ENCODE measurements at regions not wholly inside any gene's neighbourhood (a gene's known extent, or its start where the extent isn't known, plus 50 kb on each side); places are given as distances from the start of the nearest gene placed in this dataset.

GRCh38 chr9:107992271-107992670, 502.7 kb upstream of the KLF4 start:
- DNase-seq (ENCODE audit: insufficient read length, low spot score) (no peak), FAIRE-seq (no peak)

- FAIRE-seq (no peak), DNase-seq (ENCODE audit: insufficient read length, low spot score) (no peak)
These were observed 502.0 kb upstream of the KLF4 start for GRCh38 chr9:107991581-107991980.

- DNase-seq (ENCODE audit: insufficient read length, low spot score): no peak
These were observed 500.0 kb upstream of the KLF4 start for GRCh38 chr9:107989544-107989943.

GRCh38 chr9:107989099-107989498, 499.5 kb upstream of the KLF4 start:
- FAIRE-seq (no peak), DNase-seq (ENCODE audit: insufficient read length, low spot score) (no peak)

More at GRCh38 chr9:107989544-107989943, 500.0 kb upstream of the KLF4 start:
- FAIRE-seq: no peak

GRCh38 chr9:107984956-107985355, 495.4 kb upstream of the KLF4 start:
- FAIRE-seq (no peak), DNase-seq (ENCODE audit: insufficient read length, low spot score) (no peak)

- FAIRE-seq: no peak
- DNase-seq (ENCODE audit: insufficient read length, low spot score): no peak
These were observed 494.2 kb upstream of the KLF4 start for GRCh38 chr9:107983762-107984161.

GRCh38 chr9:107983181-107983603, 493.6 kb upstream of the KLF4 start:
- DNase-seq (ENCODE audit: insufficient read length, low spot score): no peak
- no peak for FAIRE-seq

GRCh38 chr9:107982745-107983144, 493.2 kb upstream of the KLF4 start:
- DNase-seq (ENCODE audit: insufficient read length, low spot score) (no peak), FAIRE-seq (no peak)

GRCh38 chr9:107982001-107982400, 492.4 kb upstream of the KLF4 start:
- DNase-seq (ENCODE audit: insufficient read length, low spot score): no peak
- FAIRE-seq: no peak

GRCh38 chr9:107980984-107981383, 491.4 kb upstream of the KLF4 start:
- no peak for FAIRE-seq
- DNase-seq (ENCODE audit: insufficient read length, low spot score): no peak

GRCh38 chr9:107976767-107977166, 487.2 kb upstream of the KLF4 start:
- FAIRE-seq: no peak
- DNase-seq (ENCODE audit: insufficient read length, low spot score): no peak

GRCh38 chr9:107975426-107976010, 485.9 kb upstream of the KLF4 start:
- DNase-seq (ENCODE audit: insufficient read length, low spot score) (no peak), FAIRE-seq (no peak)

GRCh38 chr9:107973451-107973850, 483.9 kb upstream of the KLF4 start:
- FAIRE-seq (no peak), DNase-seq (ENCODE audit: insufficient read length, low spot score) (no peak)

- FAIRE-seq: no peak
- no peak for DNase-seq (ENCODE audit: insufficient read length, low spot score)
These were observed 482.8 kb upstream of the KLF4 start for GRCh38 chr9:107972346-107972745.

GRCh38 chr9:107971241-107971640, 481.7 kb upstream of the KLF4 start:
- DNase-seq (ENCODE audit: insufficient read length, low spot score) (no peak), FAIRE-seq (no peak)

GRCh38 chr9:107970726-107971125, 481.2 kb upstream of the KLF4 start:
- FAIRE-seq (no peak), DNase-seq (ENCODE audit: insufficient read length, low spot score) (no peak)

- FAIRE-seq: no peak
These were observed 480.2 kb upstream of the KLF4 start for GRCh38 chr9:107969727-107970126.

GRCh38 chr9:107969141-107969540, 479.6 kb upstream of the KLF4 start:
- no peak for DNase-seq (ENCODE audit: insufficient read length, low spot score)
- FAIRE-seq: no peak

More at GRCh38 chr9:107969727-107970126, 480.2 kb upstream of the KLF4 start:
- no peak for DNase-seq (ENCODE audit: insufficient read length, low spot score)

- no peak for DNase-seq (ENCODE audit: insufficient read length, low spot score)
These were observed 473.7 kb upstream of the KLF4 start for GRCh38 chr9:107963246-107963645.

GRCh38 chr9:107960916-107961315, 471.3 kb upstream of the KLF4 start:
- DNase-seq (ENCODE audit: insufficient read length, low spot score) (no peak), FAIRE-seq (no peak)

More at GRCh38 chr9:107963246-107963645, 473.7 kb upstream of the KLF4 start:
- FAIRE-seq: no peak

GRCh38 chr9:107954312-107954711, 464.7 kb upstream of the KLF4 start:
- no peak for DNase-seq (ENCODE audit: insufficient read length, low spot score)
- no peak for FAIRE-seq

GRCh38 chr9:107953556-107954125, 464.1 kb upstream of the KLF4 start:
- FAIRE-seq (no peak), DNase-seq (ENCODE audit: insufficient read length, low spot score) (no peak)

GRCh38 chr9:107952773-107953172, 463.2 kb upstream of the KLF4 start:
- FAIRE-seq: no peak
- no peak for DNase-seq (ENCODE audit: insufficient read length, low spot score)

Data from HTR-8/SVneo (cell line).